ENCODE measurements at regions not wholly inside any gene's neighbourhood (a gene's known extent, or its start where the extent isn't known, plus 50 kb on each side); places are given as distances from the start of the nearest gene placed in this dataset.

DNA sequence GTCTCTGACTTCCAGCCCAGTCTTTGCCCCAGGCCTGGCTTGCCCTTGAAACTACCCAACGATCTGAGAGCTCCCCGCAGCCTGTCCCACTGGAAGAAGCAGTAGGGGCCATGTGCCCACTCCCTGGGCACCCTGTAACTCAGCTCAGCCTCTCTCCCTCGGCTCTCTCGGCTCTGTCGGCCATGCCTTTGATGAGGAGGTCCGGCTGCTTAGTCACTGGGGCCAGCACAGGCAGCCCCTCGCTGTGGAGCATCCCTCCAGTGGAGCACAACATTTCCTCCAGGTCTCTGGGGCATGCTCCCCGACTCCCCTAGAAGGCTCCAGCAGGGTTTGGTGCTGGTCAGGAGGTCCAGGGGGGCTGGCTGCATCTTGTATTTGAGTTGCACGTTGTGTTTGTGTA lies 83.3 kb upstream of the DISP3 start:
- H3K9ac ChIP-seq (ENCODE audit: low read length): no peak overlapping the region

DNA sequence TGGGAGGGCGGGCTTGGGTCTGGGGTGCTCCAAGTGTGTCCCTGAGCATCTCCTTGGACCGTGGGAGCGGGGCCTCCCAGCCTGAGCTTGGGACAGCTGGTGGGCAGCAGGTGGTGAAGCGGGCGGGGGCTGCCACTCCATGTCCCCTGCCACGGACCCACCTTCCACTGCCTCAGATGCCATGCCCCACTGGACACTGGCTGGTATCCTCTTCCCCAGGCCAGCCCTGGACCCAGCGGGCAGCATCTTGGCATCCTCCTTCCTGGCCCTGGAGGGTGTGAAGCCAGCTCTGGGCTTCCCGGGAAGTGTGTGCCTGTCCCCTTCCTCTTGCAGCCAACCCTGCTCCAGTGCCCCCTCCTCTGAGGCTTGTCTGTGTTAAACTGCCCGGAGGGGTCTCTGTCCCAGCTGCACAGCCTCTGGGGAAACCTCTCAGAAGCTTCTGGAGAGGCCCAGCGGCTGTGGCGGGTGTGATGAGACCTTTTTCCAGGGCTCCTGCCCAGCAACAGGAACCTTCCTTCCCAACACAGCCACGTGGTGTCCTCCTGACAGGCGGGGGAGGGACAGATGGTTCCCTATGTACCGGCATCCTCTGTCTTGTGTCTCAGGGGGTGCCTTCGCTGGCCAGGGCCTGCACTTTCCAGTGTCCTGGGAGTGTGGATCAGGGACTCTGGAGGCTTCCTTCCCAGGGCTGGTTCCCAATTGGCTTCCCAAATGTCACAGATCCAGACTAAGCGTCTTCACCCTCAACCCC lies 81.6 kb upstream of the DISP3 start:
- DNase-seq (ENCODE audit: low read depth): no peak
- peaks cover 2% of the 10 kb centered on the region for H3K9me3 ChIP-seq (ENCODE audit: control insufficient read depth, low read length)
- no peak overlapping the region for H3K9ac ChIP-seq (ENCODE audit: low read length)
- no peaks in the 10 kb centered on the region for H3K36me3 ChIP-seq (ENCODE audit: control insufficient read depth, insufficient read depth, low read length, severe bottlenecking)
- peaks cover 51% of the 10 kb centered on the region for H3K27me3 ChIP-seq (replicated peaks; ENCODE audit: control insufficient read depth, insufficient read depth, low read length)
- no peaks in the 10 kb centered on the region for H3K4me1 ChIP-seq (ENCODE audit: control insufficient read depth, insufficient read depth, low read length)
- no peak overlapping the region for H3K4me3 ChIP-seq (ENCODE audit: low read length)

More for the DNA sequence above, 83.3 kb upstream of the DISP3 start:
- DNase-seq (ENCODE audit: low read depth): no peak
- H3K36me3 ChIP-seq (ENCODE audit: control insufficient read depth, insufficient read depth, low read length, severe bottlenecking): no peaks in the 10 kb centered on the region
- H3K9me3 ChIP-seq (ENCODE audit: control insufficient read depth, low read length): no peaks in the 10 kb centered on the region
- peaks cover 63% of the 10 kb centered on the region for H3K27me3 ChIP-seq (replicated peaks; ENCODE audit: control insufficient read depth, insufficient read depth, low read length)
- no peaks in the 10 kb centered on the region for H3K4me1 ChIP-seq (ENCODE audit: control insufficient read depth, insufficient read depth, low read length)
- no peak overlapping the region for H3K4me3 ChIP-seq (ENCODE audit: low read length)

DNA sequence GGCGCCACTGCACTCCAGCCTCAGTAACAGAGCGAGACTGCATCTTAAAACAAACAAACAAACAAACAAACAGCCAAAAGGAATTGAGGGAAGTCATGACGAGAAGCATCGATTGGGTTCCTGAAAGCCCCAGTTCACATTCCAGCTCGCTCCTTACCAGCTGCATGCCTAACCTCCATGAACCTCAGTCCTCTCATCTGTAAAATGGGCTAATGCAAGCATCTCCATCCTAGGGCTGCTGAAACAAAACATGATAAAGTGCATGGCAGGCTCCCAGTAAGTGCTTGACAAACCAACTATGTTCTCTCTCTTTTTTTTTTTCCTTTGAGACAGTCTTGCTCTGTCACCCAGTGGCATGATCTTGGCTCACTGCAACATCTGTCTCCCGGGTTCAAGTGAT lies 79.7 kb upstream of the DISP3 start:
- H3K4me1 ChIP-seq (ENCODE audit: control insufficient read depth, insufficient read depth, low read length): no peaks in the 10 kb centered on the region
- H3K27me3 ChIP-seq (replicated peaks; ENCODE audit: control insufficient read depth, insufficient read depth, low read length): peaks cover 43% of the 10 kb centered on the region

GRCh38 chr1:11400155-11400554 lies 78.8 kb upstream of the DISP3 start:
- H3K36me3 ChIP-seq (ENCODE audit: control insufficient read depth, insufficient read depth, low read length, severe bottlenecking): no peaks in the 10 kb centered on the region
- H3K9ac ChIP-seq (ENCODE audit: low read length): no peak overlapping the region
- H3K27me3 ChIP-seq (replicated peaks; ENCODE audit: control insufficient read depth, insufficient read depth, low read length): peaks cover 36% of the 10 kb centered on the region
- H3K4me1 ChIP-seq (ENCODE audit: control insufficient read depth, insufficient read depth, low read length): no peaks in the 10 kb centered on the region
- H3K4me3 ChIP-seq (ENCODE audit: low read length): no peak overlapping the region
- DNase-seq (ENCODE audit: low read depth): no peak
- H3K9me3 ChIP-seq (ENCODE audit: control insufficient read depth, low read length): peaks cover 4% of the 10 kb centered on the region

More for the DNA sequence above, 79.7 kb upstream of the DISP3 start:
- Histone ChIP-seq H3K4me3 (ENCODE audit: low read length) (no peak overlapping the region), H3K9me3 (ENCODE audit: control insufficient read depth, low read length) (peaks cover 4% of the 10 kb centered on the region), H3K9ac (ENCODE audit: low read length) (no peak overlapping the region), H3K36me3 (ENCODE audit: control insufficient read depth, insufficient read depth, low read length, severe bottlenecking) (no peaks in the 10 kb centered on the region)
- DNase-seq (ENCODE audit: low read depth): no peak

DNA sequence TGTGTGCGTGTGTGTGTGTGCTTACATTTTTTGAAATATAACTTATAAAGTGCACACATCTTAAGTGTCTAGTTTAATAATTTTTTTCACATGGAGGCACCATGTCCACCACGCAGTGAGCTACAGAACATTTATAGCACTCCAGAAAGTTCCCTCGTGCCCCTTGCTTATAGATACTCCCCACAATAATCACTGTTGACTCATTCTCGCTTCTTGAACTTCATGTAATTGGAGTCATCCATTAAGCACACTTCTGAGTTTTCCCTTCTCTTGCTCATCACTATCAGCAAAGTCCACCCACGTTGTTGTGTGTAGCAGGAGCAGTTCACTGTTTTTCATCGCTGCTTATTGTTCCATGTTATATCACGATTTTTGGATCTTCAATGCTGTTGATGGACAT lies 78.4 kb upstream of the DISP3 start:
- Histone ChIP-seq H3K4me1 (ENCODE audit: control insufficient read depth, insufficient read depth, low read length) (no peaks in the 10 kb centered on the region), H3K36me3 (ENCODE audit: control insufficient read depth, insufficient read depth, low read length, severe bottlenecking) (no peaks in the 10 kb centered on the region), H3K9ac (ENCODE audit: low read length) (no peak overlapping the region), H3K9me3 (ENCODE audit: control insufficient read depth, low read length) (peaks cover 4% of the 10 kb centered on the region), H3K27me3 (replicated peaks; ENCODE audit: control insufficient read depth, insufficient read depth, low read length) (peaks cover 33% of the 10 kb centered on the region), H3K4me3 (ENCODE audit: low read length) (no peak overlapping the region)
- DNase-seq (ENCODE audit: low read depth): no peak

DNA sequence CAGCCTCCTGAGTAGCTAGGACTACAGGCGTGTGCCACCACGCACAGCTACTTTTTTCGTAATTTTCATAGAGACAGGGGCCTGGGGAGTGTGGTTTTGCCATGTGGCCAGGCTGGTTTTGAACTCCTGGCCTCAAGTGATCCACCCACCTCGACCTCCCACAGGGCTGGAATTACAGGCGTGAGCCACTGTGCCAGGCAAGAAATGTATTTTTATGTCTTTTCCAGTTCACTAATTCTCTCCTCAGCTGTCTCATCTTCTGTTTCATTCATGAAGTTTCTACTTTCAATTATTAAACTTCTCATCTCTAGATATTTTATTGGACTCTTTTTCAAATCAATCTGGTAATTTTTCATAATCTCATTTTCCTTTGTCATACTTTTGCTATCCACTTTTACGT lies 72.1 kb upstream of the DISP3 start:
- Histone ChIP-seq H3K9ac (ENCODE audit: low read length) (no peak overlapping the region), H3K4me1 (ENCODE audit: control insufficient read depth, insufficient read depth, low read length) (no peaks in the 10 kb centered on the region), H3K27me3 (replicated peaks; ENCODE audit: control insufficient read depth, insufficient read depth, low read length) (peaks cover 14% of the 10 kb centered on the region), H3K9me3 (ENCODE audit: control insufficient read depth, low read length) (peaks cover 9% of the 10 kb centered on the region), H3K36me3 (ENCODE audit: control insufficient read depth, insufficient read depth, low read length, severe bottlenecking) (no peaks in the 10 kb centered on the region), H3K4me3 (ENCODE audit: low read length) (no peak overlapping the region)
- DNase-seq (ENCODE audit: low read depth): no peak

DNA sequence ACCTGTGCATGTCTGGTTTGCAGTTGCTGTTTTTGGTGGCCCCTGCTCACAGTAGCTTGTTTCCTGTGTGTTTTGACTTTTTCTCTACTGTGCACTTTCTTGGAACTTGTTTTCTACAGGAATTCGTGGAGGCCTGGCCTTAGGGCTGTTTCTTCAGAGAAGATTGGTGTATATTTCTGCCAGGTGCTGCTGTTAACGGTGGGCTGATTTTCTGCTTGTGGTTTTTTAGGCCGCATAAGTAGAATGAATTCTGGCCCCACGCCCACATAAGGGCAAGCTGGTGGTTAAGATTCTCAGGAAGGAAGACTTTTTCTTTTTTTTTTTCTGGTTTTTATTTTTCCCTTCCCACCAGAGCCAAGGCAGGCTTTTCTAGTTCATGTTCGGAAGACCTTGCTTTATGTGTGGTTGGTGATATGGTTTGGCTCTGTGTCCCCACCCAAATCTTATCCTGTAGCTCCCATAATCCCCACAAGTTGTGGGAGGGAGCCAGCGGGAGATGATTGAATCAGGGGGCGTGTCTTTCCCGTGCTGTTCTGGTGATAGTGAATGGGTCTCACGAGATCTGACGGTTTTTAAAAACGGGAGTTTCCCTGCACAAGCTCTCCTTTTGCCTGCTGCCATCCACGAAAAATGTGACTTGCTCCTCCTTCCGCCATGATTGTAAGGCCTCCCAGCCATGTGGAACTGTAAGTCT lies 71.5 kb upstream of the DISP3 start:
- Histone ChIP-seq H3K36me3 (ENCODE audit: control insufficient read depth, insufficient read depth, low read length, severe bottlenecking) (no peaks in the 10 kb centered on the region), H3K9me3 (ENCODE audit: control insufficient read depth, low read length) (peaks cover 6% of the 10 kb centered on the region), H3K4me1 (ENCODE audit: control insufficient read depth, insufficient read depth, low read length) (no peaks in the 10 kb centered on the region), H3K4me3 (ENCODE audit: low read length) (no peak overlapping the region), H3K27me3 (replicated peaks; ENCODE audit: control insufficient read depth, insufficient read depth, low read length) (peaks cover 15% of the 10 kb centered on the region), H3K9ac (ENCODE audit: low read length) (no peak overlapping the region)
- no peak for DNase-seq (ENCODE audit: low read depth)

GRCh38 chr1:11412141-11412540 lies 66.8 kb upstream of the DISP3 start:
- no peak overlapping the region for H3K9ac ChIP-seq (ENCODE audit: low read length)
- no peaks in the 10 kb centered on the region for H3K36me3 ChIP-seq (ENCODE audit: control insufficient read depth, insufficient read depth, low read length, severe bottlenecking)
- no peak overlapping the region for H3K4me3 ChIP-seq (ENCODE audit: low read length)
- no peaks in the 10 kb centered on the region for H3K4me1 ChIP-seq (ENCODE audit: control insufficient read depth, insufficient read depth, low read length)
- peaks cover 3% of the 10 kb centered on the region for H3K9me3 ChIP-seq (ENCODE audit: control insufficient read depth, low read length)
- no peak for DNase-seq (ENCODE audit: low read depth)
- H3K27me3 ChIP-seq (replicated peaks; ENCODE audit: control insufficient read depth, insufficient read depth, low read length): peaks cover 54% of the 10 kb centered on the region

DNA sequence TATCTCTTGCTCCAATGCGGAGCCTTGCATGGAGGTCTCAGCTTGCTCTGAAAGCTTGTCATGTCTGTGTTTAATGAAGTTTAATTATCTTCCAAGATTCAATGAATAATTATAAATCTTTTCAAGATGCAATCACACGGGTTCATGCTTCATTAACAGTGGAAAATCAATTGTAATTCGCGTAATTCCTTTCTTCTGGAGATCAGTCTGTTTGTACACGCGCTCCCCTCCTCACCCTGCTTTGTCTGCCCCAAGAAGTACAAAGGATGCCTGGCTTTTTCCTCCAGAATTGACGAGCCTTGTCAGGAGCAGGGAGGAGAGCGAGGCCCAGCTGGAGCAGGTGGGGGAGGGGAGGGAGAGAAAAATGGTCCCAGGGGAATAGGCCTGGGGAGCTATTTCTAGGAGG lies 65.0 kb upstream of the DISP3 start:
- Histone ChIP-seq H3K27me3 (replicated peaks; ENCODE audit: control insufficient read depth, insufficient read depth, low read length) (peaks cover 62% of the 10 kb centered on the region), H3K9me3 (ENCODE audit: control insufficient read depth, low read length) (peaks cover 3% of the 10 kb centered on the region), H3K36me3 (ENCODE audit: control insufficient read depth, insufficient read depth, low read length, severe bottlenecking) (no peaks in the 10 kb centered on the region), H3K4me1 (ENCODE audit: control insufficient read depth, insufficient read depth, low read length) (no peaks in the 10 kb centered on the region), H3K9ac (ENCODE audit: low read length) (no peak overlapping the region), H3K4me3 (ENCODE audit: low read length) (no peak overlapping the region)
- no peak for DNase-seq (ENCODE audit: low read depth)

DNA sequence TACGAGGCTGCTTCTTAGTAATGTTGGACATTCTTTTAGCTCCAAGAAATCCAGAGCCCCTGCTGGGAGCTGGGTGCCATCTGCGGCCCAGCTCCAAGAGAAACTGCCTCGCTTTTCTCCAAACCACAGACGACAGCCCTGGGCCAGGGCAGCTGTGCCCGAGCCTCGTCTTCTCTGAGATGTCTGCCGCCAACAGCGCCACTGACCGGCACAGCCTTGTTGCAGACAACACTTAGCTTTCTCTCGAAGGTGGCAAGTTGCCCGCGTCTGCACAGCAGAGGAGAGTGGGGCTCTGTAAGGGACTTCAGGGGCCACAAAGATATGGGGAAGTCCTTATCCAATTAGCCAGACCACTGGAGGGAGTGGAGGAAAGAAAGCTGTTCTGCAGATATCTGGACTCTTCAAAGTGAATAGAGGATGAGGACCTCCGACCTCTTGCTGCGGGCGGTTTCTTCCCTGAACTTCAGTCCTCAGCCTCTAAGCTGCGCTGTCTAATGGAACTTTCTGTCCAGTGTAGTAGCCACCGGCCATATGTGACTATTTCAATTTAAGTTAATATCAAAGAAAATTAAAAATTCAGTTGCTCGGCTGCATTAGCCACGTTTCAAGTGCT lies 63.9 kb upstream of the DISP3 start:
- Histone ChIP-seq H3K27me3 (replicated peaks; ENCODE audit: control insufficient read depth, insufficient read depth, low read length) (peaks cover 58% of the 10 kb centered on the region), H3K36me3 (ENCODE audit: control insufficient read depth, insufficient read depth, low read length, severe bottlenecking) (no peaks in the 10 kb centered on the region), H3K4me3 (ENCODE audit: low read length) (no peak overlapping the region), H3K9me3 (ENCODE audit: control insufficient read depth, low read length) (peaks cover 3% of the 10 kb centered on the region), H3K4me1 (ENCODE audit: control insufficient read depth, insufficient read depth, low read length) (no peaks in the 10 kb centered on the region), H3K9ac (ENCODE audit: low read length) (no peak overlapping the region)
- no peak for DNase-seq (ENCODE audit: low read depth)

GRCh38 chr1:11417162-11417561 lies 61.8 kb upstream of the DISP3 start:
- Histone ChIP-seq H3K9ac (ENCODE audit: low read length) (no peak overlapping the region), H3K4me1 (ENCODE audit: control insufficient read depth, insufficient read depth, low read length) (no peaks in the 10 kb centered on the region), H3K36me3 (ENCODE audit: control insufficient read depth, insufficient read depth, low read length, severe bottlenecking) (no peaks in the 10 kb centered on the region), H3K27me3 (replicated peaks; ENCODE audit: control insufficient read depth, insufficient read depth, low read length) (peaks cover 60% of the 10 kb centered on the region), H3K9me3 (ENCODE audit: control insufficient read depth, low read length) (peaks cover 3% of the 10 kb centered on the region), H3K4me3 (ENCODE audit: low read length) (no peak overlapping the region)
- DNase-seq (ENCODE audit: low read depth): no peak

Measured in adipocyte (in vitro differentiated cells).